Keratinocyte (primary cell): ENCODE measurements at regions not wholly inside any gene's neighbourhood (a gene's known extent, or its start where the extent isn't known, plus 50 kb on each side); places are given as distances from the start of the nearest gene placed in this dataset.

Experiments
- DNase-seq: peaks from one replicate; pipeline ENCODE4 v3.0.0-alpha.2; 2011; ENCODE audit warnings: low read depth, missing footprints, low spot score
- FAIRE-seq: peaks from 2 replicates; lab custom pipeline; 2011; peaks lifted over from hg19 to GRCh38; lab: Jason Lieb, UNC
- H2AFZ ChIP-seq: 2 replicates; pipeline ENCODE4 v1.6.0; 2012; ENCODE audit warnings: low read length, control low read depth, inconsistent platforms; ENCODE audit not compliant: control insufficient read depth
- H3K27ac ChIP-seq: 2 replicates; pipeline ENCODE4 v1.5.1; 2011; ENCODE audit warnings: low read length; ENCODE audit not compliant: control insufficient read depth, insufficient read depth
- H3K27me3 ChIP-seq: 3 replicates; pipeline ENCODE4 v1.6.0; 2011; ENCODE audit warnings: low read length; ENCODE audit not compliant: control insufficient read depth, insufficient read depth; ENCODE audit errors: extremely low read depth
- H3K36me3 ChIP-seq, 2 experiments: 2 replicates in 1 of 2; 3 replicates in 1 of 2; pipeline ENCODE4 v1.5.1; 2011; ENCODE audit warnings: low read length in 2 of 2, mild to moderate bottlenecking in 1 of 2; ENCODE audit not compliant: control insufficient read depth in 2 of 2, insufficient read depth in 2 of 2; ENCODE audit errors: extremely low read depth in 1 of 2
- H3K4me1 ChIP-seq: 3 replicates; pipeline ENCODE4 v1.5.1; 2011; ENCODE audit warnings: low read length; ENCODE audit not compliant: control insufficient read depth, insufficient read depth; ENCODE audit errors: extremely low read depth
- H3K4me2 ChIP-seq: 3 replicates; pipeline ENCODE4 v1.6.0; 2011; ENCODE audit warnings: low read depth, low read length; ENCODE audit not compliant: control insufficient read depth, insufficient read depth; ENCODE audit errors: extremely low read depth
- H3K4me3 ChIP-seq, 3 experiments: fragments of 200-600 bp in 1 of 3; sonication (generic) in 1 of 3; 2 replicates in 2 of 3; 3 replicates in 1 of 3; pipeline ENCODE4 v1.5.1; 2011 to 2016; ENCODE audit warnings: low read length in 3 of 3, mild to moderate bottlenecking in 3 of 3, control low read depth in 2 of 3, inconsistent platforms in 1 of 3, low read depth in 1 of 3, mixed read lengths in 1 of 3, mixed run types in 1 of 3, moderate library complexity in 1 of 3; ENCODE audit not compliant: control insufficient read depth in 2 of 3, insufficient read depth in 2 of 3; ENCODE audit errors: extremely low read depth in 1 of 3
- H3K79me2 ChIP-seq: 2 replicates; pipeline ENCODE4 v1.6.0; 2012; ENCODE audit warnings: low read length; ENCODE audit not compliant: control insufficient read depth, insufficient read depth
- H3K9ac ChIP-seq: 3 replicates; pipeline ENCODE4 v1.6.0; 2011; ENCODE audit warnings: low read length; ENCODE audit not compliant: control insufficient read depth, insufficient read depth; ENCODE audit errors: extremely low read depth
- H3K9me1 ChIP-seq: 3 replicates; pipeline ENCODE4 v1.6.0; 2011; ENCODE audit warnings: low read length; ENCODE audit not compliant: control insufficient read depth, insufficient read depth; ENCODE audit errors: extremely low read depth
- H3K9me3 ChIP-seq: 2 replicates; pipeline ENCODE4 v1.5.1; 2012; ENCODE audit warnings: low read depth, low read length; ENCODE audit not compliant: control insufficient read depth
- H4K20me1 ChIP-seq: 3 replicates; pipeline ENCODE4 v1.6.0; 2011; ENCODE audit warnings: low read length; ENCODE audit not compliant: control insufficient read depth, insufficient read depth; ENCODE audit errors: extremely low read depth
- EZH2 ChIP-seq: IDR thresholded peaks from one replicate; pipeline ENCODE4 v1.6.1; 2012; ENCODE audit warnings: inconsistent platforms, mild to moderate bottlenecking, low read length, moderate library complexity
- dilution Hi-C: fragments of 300-500 bp; cut with MboI; formaldehyde crosslinking; loops from one replicate; pipeline ENCODE4 v1.7.0; 2020; ENCODE audit warnings: low sequenced_read_pairs; ENCODE audit not compliant: extremely low pct_ligation_motif_present
- TF ChIP-seq, protein P1 (sequence below), 3 experiments: IDR thresholded peaks in 1 of 3; conservative IDR thresholded peaks in 1 of 3; optimal IDR thresholded peaks in 1 of 3; 2 replicates in 2 of 3; 3 replicates in 1 of 3; pipeline versions ENCODE3 to v1.5.1; 2011; ENCODE audit warnings: low read length in 3 of 3, mild to moderate bottlenecking in 3 of 3, moderate library complexity in 2 of 3, control low read depth in 1 of 3, inconsistent platforms in 1 of 3; ENCODE audit not compliant: insufficient read depth in 2 of 3; ENCODE audit errors: extremely low read depth in 1 of 3

DNA sequence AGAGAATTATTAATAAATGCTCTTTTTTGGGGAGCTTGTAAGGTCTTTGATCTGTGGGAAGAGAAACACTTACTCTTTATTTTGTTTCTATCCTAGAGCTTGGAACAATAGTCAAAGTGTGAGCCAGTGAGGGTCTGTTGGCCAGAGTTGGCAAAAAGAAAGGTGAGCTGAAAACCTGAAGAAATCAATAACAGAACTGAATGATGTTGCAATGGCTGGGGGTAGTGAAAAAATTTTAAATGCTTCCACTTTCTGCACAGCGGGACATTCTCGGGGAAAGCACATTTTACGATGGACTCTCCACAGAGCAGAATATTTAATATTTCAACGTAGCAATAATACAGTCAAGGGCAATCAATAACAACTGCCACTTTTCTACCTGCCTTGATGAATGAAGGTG, 78.9 kb downstream of the SKA1 start:
- Histone ChIP-seq H2AFZ (no peak overlapping the region), H3K9ac (no peak overlapping the region), H3K79me2 (no peaks in the 10 kb centered on the region), H3K9me3 (no peaks in the 10 kb centered on the region), H3K27ac (no peak overlapping the region), H4K20me1 (no peaks in the 10 kb centered on the region), H3K9me1 (no peaks in the 10 kb centered on the region), H3K36me3 (no peaks in the 10 kb centered on the region), H3K4me1 (no peaks in the 10 kb centered on the region), H3K4me3 (no peak overlapping the region), H3K27me3 (no peaks in the 10 kb centered on the region), H3K4me2 (no peak overlapping the region)
- TF ChIP-seq, protein P1, sequence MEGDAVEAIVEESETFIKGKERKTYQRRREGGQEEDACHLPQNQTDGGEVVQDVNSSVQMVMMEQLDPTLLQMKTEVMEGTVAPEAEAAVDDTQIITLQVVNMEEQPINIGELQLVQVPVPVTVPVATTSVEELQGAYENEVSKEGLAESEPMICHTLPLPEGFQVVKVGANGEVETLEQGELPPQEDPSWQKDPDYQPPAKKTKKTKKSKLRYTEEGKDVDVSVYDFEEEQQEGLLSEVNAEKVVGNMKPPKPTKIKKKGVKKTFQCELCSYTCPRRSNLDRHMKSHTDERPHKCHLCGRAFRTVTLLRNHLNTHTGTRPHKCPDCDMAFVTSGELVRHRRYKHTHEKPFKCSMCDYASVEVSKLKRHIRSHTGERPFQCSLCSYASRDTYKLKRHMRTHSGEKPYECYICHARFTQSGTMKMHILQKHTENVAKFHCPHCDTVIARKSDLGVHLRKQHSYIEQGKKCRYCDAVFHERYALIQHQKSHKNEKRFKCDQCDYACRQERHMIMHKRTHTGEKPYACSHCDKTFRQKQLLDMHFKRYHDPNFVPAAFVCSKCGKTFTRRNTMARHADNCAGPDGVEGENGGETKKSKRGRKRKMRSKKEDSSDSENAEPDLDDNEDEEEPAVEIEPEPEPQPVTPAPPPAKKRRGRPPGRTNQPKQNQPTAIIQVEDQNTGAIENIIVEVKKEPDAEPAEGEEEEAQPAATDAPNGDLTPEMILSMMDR (optimal IDR thresholded peaks at IDR 0.05 in 1 of 3, IDR thresholded peaks at IDR 0.05 in 1 of 3, conservative IDR thresholded peaks at IDR 0.05 in 1 of 3; ENCODE audit: extremely low read depth in 1 of 3, insufficient read depth in 2 of 3, low read length in 3 of 3), result no peak
- DNase-seq (no peak), FAIRE-seq (no peak)
- dilution Hi-C loops, result no loop called here

DNA sequence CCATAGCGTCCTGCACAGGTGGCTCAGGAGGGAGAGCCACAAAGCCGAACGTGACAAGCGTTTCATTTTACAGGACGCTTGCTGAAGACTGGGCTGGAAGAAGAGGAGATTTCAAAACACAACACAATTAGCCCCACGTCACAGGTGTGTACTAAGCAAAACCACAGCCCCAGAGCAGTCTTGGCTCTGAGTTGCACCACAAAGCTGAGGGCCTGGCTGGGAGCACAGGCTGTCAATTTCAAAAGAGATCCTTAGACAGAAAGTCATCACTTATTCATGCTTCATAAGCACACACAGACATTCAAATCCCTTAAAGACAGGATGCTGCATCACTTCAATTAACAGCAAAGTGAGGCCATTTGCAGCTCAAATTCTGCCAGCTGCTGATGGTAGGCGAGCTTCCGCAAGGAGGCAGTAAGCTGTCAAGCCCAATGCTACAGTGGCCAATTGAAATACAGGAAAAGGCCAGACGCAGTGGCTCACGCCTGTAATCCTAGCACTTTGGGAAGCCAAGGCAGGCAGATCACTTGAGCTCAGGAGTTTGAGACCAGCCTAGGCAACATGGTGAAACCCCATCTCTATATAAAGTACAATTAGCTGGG, 79.6 kb downstream of the SKA1 start:
- dilution Hi-C loops, result no loop called here
- no peak overlapping the region for H3K9ac ChIP-seq
- DNase-seq (no peak), FAIRE-seq (no peak)
- H3K79me2 ChIP-seq, result no peaks in the 10 kb centered on the region
- H3K9me3 ChIP-seq, result no peaks in the 10 kb centered on the region
- no peak overlapping the region for H2AFZ ChIP-seq
- H3K4me3 ChIP-seq, result no peak overlapping the region
- no peak overlapping the region for H3K4me2 ChIP-seq
- no peaks in the 10 kb centered on the region for H4K20me1 ChIP-seq
- no peaks in the 10 kb centered on the region for H3K27me3 ChIP-seq
- no peaks in the 10 kb centered on the region for H3K4me1 ChIP-seq
- no peak overlapping the region for H3K27ac ChIP-seq
- TF ChIP-seq, protein P1 (optimal IDR thresholded peaks at IDR 0.05 in 1 of 3, IDR thresholded peaks at IDR 0.05 in 1 of 3, conservative IDR thresholded peaks at IDR 0.05 in 1 of 3; ENCODE audit: extremely low read depth in 1 of 3, insufficient read depth in 2 of 3, low read length in 3 of 3), result no peak
- TF ChIP-seq EZH2, result no peak
- no peaks in the 10 kb centered on the region for H3K9me1 ChIP-seq
- no peaks in the 10 kb centered on the region for H3K36me3 ChIP-seq
